ENCODE measurements at regions not wholly inside any gene's neighbourhood (a gene's known extent, or its start where the extent isn't known, plus 50 kb on each side); places are given as distances from the start of the nearest gene placed in this dataset.

DNA sequence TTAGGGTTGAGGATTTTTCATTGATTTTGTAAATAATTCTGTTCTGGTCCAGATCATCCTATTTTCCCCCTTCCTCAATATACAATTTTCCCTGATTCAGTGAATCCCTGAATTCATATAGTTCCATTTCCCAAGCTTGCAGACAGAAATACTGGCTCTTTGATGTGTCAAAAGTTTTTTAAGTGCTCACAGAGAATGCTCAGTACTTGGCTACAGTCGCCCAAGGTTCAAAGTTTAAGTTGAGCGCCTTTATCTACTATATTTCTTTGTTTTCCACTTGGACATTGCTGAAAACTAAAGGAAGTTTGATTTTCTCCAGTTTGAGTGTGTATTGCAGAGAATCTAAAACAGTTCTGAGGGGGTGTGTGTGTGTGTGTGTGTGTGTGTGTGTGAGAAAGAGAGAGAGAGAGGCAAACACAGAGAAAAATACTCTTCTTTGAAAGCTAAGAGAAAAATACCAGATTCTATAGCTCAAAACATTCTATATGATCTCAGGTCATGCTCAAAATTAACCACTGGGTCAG is 136.2 kb upstream of the ACO1 start:
- DNase-seq (ENCODE audit: low read depth, low spot score), result no peak

DNA sequence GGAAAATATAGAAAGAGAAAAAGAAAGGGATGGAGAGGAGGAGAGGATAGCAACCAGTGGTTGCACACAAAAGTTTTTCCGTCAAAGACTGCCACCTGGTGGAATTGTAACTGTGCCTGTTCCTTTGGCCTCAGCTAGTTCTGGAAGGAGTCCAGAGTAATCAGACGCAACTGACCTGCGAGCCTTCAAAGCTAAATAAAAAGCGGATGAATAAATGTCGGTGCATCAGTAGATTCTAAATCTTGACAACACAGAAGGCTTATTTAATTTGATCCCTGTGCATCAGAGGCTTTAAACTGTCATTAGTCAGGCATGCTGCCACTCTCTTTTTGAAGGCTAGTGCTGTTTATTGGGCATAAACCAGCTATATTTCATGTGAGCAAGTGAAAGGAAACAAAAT is 132.9 kb upstream of the ACO1 start:
- DNase-seq (ENCODE audit: low read depth, low spot score), result no peak

DNA sequence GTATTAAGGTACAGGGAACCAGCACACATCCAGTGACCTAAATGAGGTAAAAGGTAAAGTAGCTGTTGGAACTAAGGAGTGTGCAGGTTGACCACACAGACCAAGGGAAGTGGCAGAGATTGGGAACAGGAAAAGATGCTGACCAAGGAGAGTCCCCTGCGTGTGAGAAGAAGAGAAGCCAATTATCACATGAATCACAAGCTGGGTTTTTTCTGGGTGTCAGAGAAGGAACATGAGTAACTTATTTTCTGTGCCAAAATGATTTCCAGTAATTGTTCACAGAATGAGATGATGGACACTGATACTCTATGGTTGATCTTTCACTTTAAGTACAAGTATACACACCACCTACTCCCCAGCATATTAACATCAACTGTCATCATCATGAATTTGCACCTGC is 130.7 kb upstream of the ACO1 start:
- no peak for DNase-seq (ENCODE audit: low read depth, low spot score)

DNA sequence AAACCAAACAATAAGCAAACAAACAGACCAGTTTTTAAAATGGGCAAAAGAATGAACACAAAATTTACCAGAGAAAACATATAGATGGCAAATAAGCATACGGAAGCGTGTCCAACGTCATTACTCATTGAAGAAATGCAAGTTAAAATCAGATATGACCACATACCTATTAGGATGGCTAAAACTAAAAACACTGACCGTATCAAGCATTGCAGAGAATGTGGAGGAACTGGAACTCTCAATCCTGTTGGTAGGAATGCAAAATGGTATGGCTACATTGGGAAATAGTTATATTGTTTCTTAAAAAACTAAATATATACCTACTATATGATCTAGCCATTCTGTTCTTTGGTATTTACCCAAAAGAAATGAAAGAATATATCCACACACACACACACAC is 129.4 kb upstream of the ACO1 start:
- no peak for DNase-seq (ENCODE audit: low read depth, low spot score)

DNA sequence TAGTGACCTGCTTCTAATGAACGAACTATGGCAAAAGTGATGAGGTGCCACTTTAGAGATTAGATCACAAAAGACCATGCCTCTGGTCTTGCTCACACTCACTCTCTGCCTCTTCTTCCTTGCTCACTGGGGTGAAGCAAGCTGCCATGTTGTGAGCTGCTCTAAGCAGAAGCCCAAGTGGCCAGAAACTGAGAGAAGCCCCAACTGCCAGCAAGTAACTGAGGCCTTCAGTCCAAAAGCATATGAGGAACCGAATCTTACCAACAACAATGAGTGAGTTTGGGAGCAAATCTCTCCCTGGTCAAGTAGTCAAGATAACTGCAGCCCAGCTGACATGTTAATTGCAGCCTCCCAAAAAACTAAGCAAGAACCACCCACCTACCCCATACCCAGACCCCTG is 126.0 kb upstream of the ACO1 start:
- no peak for DNase-seq (ENCODE audit: low read depth, low spot score)

DNA sequence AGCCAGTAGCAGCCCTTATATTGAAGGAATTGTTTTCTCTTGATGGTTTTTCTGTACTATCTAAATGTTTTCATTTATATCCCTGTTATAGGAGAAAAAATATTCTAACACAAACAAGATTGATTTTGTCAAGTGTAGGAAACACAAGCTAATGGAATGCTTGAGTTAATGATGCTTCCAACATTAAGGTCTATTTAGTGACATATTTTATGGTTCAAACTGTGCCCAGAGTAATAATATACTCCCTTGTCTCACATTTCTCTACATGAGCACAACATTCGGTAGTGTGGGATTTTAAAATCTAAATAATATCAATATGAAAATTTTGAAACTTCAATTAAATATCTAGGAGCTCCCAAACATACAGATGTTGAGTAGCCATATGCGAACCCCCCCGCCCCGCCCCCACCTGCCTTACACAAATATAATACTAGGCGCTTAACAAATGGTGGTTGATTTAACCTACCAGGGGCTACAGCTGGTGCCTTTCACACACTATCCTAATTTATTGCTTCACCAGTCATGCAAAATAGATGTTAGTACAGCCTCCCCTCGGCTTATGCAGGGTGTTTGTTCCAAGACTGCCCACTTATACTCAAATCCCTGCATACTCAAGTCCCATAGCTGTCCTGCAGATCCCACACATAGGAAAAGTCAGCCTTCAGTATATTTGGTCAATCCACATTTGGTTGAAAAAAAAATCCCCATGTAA is 124.1 kb upstream of the ACO1 start:
- no peak for DNase-seq (ENCODE audit: low read depth, low spot score)

DNA sequence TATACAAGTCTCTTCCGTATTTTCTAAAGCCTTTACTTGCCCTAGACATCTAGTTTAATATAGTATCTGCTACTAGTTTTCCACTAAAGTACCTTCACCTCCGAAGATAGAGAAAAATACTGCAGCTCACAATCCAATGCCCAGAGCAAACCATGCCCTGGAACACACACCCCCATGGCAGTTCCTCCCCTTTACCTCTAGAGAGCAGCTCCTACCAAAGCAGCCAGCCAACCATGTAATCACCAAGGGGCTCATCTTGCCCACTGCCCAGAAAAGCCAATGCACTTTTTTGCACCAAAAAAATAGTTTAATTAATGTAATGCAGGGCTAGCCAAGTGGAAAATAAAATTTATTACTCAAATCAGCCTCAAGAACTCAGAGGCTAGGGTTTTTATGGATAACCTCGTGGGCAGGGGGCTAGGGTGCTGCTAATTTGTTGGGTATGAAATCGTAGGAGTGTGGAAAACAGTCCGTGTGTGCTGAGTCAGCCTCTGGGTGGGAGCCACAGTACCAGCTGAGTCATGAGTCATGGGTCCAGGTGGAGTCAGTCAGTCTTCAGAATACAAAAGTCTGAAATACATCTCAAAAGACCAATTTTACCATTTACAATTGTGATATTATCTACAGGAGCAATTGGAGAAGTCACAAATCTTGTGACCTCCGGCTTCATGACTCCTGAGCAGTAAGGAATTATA is 120.1 kb upstream of the ACO1 start:
- no peak for DNase-seq (ENCODE audit: low read depth, low spot score)

DNA sequence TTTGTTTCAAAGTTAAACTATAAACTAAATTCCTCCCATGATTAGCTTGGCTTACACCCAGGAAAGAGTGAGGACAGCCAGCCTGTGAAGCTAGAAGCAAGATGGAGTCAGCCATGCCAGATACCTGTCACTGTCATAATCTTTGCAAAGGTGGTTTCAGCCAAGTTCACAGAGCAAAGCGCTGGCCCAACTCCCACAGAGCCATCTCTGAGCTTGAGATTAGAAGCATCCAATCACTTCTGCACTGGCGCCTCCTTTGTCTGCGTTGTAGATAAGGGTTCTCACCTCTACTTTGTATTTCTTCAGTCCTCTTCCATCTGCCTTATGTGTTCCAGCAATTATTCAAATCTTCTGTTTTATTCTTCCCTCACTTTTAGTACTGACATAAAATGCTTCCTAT is 119.4 kb upstream of the ACO1 start:
- DNase-seq (ENCODE audit: low read depth, low spot score), result no peak

DNA sequence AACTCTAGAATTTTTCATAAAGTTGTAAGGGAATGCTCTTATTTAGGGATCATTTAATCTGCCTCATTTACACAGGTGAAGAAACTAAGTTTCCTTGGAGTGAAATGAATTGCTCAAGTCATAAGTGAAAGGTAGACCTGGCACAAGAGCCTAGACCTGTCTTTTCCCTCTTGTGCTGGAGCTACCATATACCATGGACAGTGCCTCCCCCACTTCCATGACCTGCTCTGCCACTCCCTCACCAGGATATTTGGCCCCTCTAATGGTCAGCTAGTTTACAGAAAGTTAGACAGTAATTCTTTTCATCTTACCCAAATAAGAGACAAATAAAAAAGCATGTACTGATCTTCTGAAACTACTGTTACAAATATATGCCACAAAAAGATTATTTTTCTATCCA is 105.5 kb upstream of the ACO1 start:
- no peak for DNase-seq (ENCODE audit: low read depth, low spot score)

DNA sequence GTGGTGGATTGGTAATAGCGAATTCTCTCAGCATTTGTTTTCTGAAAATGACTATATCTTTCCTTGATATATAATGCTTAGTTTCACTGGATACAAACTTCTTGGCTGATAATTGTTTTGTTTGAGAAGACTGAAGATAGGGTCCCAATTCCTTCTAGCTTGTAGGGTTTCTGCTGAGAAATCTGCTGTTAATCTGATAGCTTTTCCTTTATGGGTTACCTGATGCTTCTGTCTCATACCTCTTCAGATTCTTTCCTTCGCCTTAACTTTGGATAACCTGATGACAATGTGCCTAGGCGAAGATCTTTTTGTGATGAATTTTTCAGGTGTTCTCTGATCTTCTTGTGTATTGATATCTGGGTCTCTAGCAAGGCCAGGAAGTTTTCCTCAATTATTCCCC is 94.7 kb upstream of the ACO1 start:
- no peak for DNase-seq (ENCODE audit: low read depth, low spot score)

DNA sequence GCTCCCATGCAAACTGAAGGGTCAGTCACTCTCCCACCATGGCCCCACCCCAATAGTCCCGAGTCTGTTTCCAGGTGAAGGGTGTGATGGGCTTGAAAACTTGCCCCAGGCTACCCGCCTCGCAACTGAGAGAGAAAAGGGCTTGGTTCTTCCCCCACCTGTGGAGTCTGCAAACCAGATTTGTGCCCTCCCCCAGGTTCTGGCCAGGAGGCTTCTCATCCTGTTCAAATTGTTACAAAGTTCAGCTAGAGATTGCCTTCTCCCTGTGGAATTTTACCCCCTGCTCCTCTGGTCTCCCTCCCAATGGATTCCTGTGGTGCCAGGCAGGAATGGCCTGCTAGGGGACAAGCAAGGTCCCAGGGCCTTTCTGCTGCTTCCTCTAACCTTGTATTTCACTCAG is 93.1 kb upstream of the ACO1 start:
- no peak for DNase-seq (ENCODE audit: low read depth, low spot score)

DNA sequence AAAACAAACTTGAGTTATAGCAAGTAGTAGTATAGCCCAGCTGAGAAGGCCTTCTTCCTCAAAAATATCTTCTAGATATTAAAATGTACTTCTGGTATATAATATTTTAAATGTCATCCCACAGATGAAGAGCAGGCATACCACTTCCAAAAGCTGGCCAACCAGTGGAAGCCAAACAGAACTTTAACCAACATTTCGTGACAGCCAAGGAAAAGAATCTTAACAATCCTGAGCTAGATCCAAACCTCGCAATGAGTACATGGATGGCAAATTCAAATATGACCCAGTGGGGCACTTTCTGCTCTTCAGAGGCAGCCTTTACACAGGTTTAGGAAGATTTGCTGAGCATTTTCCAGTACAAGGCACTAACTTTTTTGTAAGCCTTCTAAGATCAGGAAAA is 91.8 kb upstream of the ACO1 start:
- DNase-seq (ENCODE audit: low read depth, low spot score), result no peak

DNA sequence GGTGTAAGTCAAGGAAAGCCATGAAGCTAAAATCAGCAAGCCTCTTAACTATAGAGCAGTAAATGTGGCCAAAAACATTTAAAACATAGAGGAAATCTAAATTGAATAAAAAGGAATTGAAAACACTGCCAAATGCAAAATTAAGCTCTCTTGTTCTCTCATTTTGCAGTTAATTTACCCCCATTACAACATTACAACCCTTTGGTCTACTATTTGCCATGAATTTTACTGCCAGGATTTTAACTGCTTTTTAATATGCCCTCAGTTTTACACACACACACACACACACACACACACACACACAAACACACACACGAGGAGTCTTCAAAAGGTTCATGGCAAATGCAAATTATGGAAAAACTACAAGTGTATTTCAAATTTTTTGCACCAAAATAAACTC is 91.4 kb upstream of the ACO1 start:
- DNase-seq (ENCODE audit: low read depth, low spot score), result no peak

DNA sequence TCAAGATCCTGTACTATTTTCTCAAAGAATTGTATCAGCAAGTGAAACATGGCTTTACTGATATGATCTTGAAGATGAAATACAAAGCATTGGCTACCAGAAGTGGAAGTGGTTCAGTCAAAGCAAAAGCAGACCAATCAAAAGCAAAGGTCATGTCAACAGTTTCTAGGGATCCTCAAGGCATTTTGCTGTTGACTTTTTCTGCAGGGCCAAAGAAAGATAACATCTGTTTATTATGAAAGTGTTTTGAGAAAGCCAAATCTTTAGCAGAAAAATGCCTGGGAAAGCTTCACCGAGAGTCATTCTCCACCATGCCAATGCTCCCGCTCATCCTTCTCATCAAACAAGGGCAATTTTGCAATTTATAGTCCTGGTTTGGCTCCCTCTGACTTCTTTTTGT is 90.3 kb upstream of the ACO1 start:
- no peak for DNase-seq (ENCODE audit: low read depth, low spot score)

DNA sequence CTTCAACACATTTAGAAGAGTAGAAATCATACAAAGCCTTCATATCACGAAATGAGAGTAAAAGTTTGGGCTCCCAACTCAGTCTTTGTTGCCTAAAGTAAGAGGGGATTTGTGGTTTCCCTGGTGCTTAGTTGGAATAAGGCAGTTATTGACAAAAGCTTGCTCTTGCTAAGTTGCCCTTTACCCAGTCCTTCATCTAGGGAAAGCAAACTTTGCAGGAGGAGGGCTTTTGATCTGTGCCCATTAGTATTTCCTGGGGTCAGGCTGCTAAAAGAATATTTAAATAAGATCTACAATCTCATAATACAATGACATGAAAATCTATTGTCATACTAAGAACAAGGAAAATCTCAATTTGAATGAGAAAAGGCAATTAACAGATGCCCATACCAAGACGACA is 84.1 kb upstream of the ACO1 start:
- DNase-seq (ENCODE audit: low read depth, low spot score), result no peak

DNA sequence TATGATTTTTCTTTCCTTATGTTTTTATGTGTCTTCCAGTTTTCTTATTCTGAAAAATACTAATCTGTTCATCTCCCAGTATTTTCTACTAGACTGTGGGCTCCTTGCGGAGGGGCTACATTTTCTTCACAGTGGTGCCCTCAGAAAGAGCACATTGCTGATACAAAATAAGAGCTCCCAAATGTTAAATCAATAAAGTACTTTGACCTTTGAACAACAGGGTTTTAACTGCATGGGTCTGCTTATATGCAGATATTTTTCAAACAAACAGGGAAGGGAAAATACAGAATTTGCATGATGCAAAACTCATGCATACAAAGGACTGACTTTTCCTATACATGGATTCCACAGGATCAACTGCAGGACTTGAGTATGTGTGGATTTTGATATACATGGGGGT is 79.9 kb upstream of the ACO1 start:
- DNase-seq (ENCODE audit: low read depth, low spot score), result no peak

DNA sequence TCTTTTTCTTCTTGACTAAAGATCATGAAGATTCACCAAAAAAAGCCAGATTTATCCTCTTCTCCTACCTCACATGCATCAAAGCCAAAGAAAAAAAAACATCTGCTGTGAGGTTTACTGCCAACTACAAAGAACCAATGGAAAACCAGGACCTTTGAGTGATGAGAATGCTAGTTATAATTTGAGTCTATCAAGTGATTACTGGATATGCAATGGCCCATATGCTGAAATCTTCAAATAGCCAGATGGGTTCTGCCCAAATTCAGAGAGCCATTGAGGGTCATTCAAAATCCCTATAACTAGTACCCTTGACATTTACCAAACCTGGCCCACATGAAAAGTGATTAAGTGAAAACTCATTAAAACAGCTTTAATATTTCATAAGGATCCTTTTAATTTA is 78.4 kb upstream of the ACO1 start:
- DNase-seq (ENCODE audit: low read depth, low spot score), result no peak

DNA sequence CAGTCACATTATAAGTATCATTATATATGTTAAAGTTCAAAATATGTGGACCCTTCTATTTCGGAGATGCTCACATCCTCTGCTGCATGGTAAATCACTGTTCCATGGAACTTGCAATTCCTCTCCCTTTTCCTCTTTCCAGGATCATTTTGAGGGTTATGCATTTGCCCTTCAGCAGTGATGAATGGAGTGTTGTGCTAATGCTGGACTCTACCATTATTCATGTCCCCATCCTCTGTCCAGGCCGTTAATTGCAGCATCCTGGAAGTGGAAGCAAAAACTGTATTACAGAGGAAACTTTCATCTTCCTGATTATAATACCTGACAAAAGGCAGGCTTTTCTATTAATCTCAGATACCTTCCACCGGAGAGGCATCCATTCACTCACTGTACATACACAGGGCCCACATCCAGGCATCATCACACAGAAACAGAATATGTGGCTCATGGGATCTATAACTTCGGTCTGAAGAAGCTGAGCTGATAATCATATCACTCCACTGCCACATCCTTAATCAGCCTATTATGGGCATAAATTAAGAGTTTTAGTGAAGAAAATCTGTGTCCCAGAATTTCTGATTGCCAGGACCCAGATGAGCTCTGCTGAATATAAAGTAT is 65.0 kb upstream of the ACO1 start:
- no peak for DNase-seq (ENCODE audit: low read depth, low spot score)

DNA sequence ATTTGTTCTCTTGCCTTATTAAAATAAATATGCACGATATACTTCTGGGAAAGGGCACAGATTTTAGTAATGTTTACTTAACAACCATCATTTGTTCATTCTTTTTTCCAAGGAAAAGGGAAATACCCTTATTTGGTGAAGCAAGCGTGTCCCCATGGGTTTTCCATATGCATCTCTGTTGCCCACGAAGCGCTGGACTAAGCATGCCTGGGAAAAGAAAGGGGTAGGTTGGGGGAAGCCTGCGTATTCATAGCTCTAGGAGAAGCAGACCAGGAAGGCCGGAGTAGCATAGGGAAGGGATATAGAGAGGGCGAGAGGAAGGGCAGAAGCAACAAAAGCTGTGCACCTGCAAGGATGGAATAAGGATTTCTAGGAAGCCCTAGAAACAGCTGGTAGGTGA is 61.8 kb upstream of the ACO1 start:
- DNase-seq (ENCODE audit: low read depth, low spot score), result no peak

DNA sequence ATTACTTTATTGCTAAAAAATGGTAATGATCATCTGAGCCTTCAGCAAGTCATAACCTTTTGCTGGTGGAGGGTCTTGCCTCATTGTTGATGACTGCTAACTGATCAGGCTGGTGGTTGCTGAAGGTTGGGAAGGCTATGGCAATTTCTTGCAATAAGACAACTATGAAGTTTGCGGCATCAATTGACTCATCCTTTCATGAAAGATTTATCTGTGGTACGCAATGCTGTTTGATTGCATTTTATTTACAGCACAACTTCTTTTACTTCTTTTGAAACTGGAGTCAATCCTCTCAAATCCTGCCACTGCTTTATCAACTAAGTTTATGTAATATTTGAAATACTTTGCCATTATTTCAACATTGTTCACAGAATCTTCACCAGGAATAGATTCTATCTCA is 58.3 kb upstream of the ACO1 start:
- no peak for DNase-seq (ENCODE audit: low read depth, low spot score)

DNA sequence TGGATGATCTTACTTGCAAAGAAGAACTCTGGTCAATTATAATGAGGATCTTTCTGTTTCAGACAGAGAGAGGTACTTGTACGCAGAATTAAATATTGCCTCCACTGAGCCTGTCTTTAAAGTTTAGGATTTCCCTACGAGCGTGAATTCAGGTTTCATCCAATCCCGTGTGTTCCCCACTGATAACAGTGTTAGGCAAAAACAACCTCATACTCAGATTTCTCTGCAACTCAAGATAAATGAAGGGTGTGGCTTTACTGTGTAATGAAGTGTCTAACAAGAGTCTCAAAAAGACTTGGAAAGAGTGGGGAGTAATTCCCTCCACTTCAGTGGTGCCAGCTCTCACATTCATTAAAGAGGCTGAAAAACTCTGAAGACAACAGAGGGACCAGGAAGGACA is 53.2 kb upstream of the ACO1 start:
- no peak for DNase-seq (ENCODE audit: low read depth, low spot score)

DNA sequence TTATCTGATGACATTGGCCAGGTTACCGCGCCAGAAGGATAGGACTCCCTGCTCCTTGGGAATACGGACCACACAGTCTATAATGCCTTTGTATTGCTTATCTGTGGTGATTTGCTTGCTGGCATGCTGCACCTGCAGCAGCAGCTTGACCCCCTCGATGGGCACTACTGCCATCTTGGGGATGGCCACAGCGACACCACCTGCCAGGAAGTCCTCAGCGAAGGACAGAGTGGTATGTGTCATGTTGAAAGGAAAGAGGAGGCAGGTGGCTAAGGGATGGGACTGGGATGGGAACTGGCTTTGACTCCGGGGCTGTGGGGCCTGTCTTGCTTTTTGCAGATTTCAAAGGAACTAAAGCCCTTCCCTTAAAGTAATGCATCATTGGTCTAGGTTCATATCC is 50.3 kb upstream of the ACO1 start:
- DNase-seq (ENCODE audit: low read depth, low spot score), result no peak
